Bronchial epithelial cell (primary cell): ENCODE measurements at regions not wholly inside any gene's neighbourhood (a gene's known extent, or its start where the extent isn't known, plus 50 kb on each side); places are given as distances from the start of the nearest gene placed in this dataset.

Experiments used
- DNase-seq: peaks from one replicate; pipeline ENCODE4 v3.0.0-alpha.2; 2010; ENCODE audit warnings: low read depth
- FAIRE-seq: peaks from 2 replicates; lab custom pipeline; 2011; peaks lifted over from hg19 to GRCh38; lab: Jason Lieb, UNC
- H3K27me3 ChIP-seq: 2 replicates; pipeline ENCODE4 v1.5.1; 2011; ENCODE audit warnings: low read length; ENCODE audit not compliant: control insufficient read depth, insufficient read depth
- H3K36me3 ChIP-seq: 2 replicates; pipeline ENCODE4 v1.5.1; 2011; ENCODE audit warnings: low read length; ENCODE audit not compliant: control insufficient read depth, insufficient read depth
- H3K4me3 ChIP-seq: 2 replicates; pipeline ENCODE4 v1.5.1; 2011; ENCODE audit warnings: mild to moderate bottlenecking, low read depth, low read length, control low read depth
- TF ChIP-seq, protein P1 (sequence below): IDR thresholded peaks from 2 replicates; pipeline ENCODE4 v1.5.1; 2011; ENCODE audit warnings: mild to moderate bottlenecking, moderate library complexity, low read length, control low read depth, inconsistent platforms; ENCODE audit not compliant: insufficient read depth, severe bottlenecking

DNA sequence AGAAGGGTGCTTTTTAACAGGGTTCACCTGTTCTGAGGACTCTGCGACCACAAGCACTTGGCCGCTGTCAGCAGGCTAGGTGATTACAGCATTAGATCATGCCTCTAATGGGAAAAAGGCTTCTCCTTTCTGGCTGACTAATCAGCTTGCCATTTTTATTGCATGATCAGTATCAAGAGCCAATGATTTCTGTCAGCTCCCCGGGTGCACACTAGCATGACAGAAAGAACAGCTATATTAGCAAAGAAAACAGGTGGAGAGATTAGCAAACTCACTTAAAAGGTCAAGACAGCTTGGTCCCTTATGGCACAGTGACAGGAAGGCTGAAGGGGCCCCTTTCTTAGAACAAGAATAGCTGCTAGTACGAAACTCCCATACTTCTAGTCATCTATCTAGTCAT lies 170.0 kb downstream of the SMIM20 start:
- Histone ChIP-seq H3K36me3 (no peaks in the 10 kb centered on the region), H3K27me3 (peaks cover 11% of the 10 kb centered on the region), H3K4me3 (no peak overlapping the region)
- FAIRE-seq (peak; percentile 13), DNase-seq (peak; percentile 91)
- TF ChIP-seq, protein P1, sequence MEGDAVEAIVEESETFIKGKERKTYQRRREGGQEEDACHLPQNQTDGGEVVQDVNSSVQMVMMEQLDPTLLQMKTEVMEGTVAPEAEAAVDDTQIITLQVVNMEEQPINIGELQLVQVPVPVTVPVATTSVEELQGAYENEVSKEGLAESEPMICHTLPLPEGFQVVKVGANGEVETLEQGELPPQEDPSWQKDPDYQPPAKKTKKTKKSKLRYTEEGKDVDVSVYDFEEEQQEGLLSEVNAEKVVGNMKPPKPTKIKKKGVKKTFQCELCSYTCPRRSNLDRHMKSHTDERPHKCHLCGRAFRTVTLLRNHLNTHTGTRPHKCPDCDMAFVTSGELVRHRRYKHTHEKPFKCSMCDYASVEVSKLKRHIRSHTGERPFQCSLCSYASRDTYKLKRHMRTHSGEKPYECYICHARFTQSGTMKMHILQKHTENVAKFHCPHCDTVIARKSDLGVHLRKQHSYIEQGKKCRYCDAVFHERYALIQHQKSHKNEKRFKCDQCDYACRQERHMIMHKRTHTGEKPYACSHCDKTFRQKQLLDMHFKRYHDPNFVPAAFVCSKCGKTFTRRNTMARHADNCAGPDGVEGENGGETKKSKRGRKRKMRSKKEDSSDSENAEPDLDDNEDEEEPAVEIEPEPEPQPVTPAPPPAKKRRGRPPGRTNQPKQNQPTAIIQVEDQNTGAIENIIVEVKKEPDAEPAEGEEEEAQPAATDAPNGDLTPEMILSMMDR: no peak

DNA sequence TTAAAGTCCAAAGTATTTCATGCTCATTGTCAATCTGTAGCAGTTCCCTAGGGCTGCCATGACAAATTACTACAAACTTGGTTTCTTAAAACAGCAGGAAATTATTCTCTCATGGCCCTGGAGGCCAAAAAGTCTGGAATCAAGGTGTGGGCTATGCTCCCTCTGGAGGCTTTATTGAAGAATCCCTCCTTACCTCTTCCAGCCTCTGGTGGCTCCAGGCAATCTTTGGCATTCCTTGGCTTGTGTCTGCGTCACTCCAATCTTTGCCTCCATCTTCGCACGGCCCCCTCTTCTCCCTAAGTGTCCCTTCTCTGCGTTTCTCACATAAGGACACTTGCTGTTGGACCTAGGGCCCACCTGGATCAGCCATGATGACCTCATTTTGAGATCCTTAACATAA lies 170.4 kb downstream of the SMIM20 start:
- TF ChIP-seq, protein P1: no peak
- Histone ChIP-seq H3K36me3 (no peaks in the 10 kb centered on the region), H3K4me3 (no peak overlapping the region), H3K27me3 (peaks cover 11% of the 10 kb centered on the region)
- no peak for DNase-seq
- FAIRE-seq: no peak

DNA sequence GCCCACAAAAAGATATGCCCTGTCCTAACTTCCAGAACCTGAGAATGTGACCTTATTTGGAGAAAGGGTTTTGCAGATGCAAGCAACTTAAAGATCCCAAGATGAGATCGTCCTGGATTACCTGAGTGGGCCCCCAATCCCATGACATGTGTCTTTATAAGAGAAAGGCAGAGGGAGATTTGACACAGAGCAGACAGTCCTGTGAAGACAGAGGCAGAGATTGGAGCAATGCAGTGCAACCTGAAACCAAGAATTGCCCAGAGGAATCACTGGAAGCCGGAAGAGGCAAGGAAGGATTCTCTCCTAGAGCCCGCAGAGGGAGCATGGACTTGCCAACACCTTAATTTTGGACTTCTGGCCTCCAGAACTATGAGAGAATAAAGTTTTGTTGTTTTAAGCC lies 171.5 kb downstream of the SMIM20 start:
- Histone ChIP-seq H3K36me3 (no peaks in the 10 kb centered on the region), H3K27me3 (peaks cover 11% of the 10 kb centered on the region), H3K4me3 (no peak overlapping the region)
- FAIRE-seq (no peak), DNase-seq (no peak)
- TF ChIP-seq, protein P1: no peak

DNA sequence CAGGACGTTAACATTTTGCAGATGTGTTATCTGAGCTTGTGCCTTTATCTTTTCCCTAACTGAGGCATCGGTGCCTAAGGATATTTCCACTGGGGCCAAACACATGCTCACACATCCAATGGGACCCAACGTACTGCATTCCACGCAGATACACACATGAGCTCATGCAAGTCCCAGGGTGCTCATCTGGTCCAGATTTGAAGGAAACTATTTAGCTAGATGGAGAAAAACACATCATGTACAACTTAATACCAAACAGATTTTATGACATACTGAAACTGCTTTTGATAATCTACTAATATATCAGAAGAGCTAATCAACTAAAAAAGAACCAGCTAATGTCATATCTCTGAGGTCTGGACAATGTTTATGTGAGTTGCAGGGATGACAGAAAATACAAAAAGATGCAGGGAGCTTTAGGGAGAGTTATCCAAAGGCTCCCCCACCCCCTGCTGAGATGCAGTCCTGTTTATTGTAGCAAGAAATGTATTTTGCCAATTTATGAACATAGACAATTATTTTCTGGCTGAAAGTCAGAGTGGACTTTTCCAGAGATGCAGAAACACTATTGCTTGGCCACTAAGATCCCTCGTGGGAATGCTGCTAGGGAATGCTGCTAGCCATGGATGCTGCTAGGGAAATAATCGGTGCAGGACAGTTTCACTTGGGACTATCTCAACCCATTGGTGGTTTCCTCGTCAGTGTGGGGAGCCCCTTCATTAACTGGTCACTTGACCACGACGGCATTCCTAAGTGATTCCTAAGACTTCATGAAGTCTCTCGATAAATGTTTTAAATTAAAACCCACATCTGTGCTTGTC lies 172.8 kb downstream of the SMIM20 start:
- peaks cover 11% of the 10 kb centered on the region for H3K27me3 ChIP-seq
- H3K36me3 ChIP-seq: no peaks in the 10 kb centered on the region
- FAIRE-seq (no peak), DNase-seq (no peak)
- no peak overlapping the region for H3K4me3 ChIP-seq
- TF ChIP-seq, protein P1: no peak

DNA sequence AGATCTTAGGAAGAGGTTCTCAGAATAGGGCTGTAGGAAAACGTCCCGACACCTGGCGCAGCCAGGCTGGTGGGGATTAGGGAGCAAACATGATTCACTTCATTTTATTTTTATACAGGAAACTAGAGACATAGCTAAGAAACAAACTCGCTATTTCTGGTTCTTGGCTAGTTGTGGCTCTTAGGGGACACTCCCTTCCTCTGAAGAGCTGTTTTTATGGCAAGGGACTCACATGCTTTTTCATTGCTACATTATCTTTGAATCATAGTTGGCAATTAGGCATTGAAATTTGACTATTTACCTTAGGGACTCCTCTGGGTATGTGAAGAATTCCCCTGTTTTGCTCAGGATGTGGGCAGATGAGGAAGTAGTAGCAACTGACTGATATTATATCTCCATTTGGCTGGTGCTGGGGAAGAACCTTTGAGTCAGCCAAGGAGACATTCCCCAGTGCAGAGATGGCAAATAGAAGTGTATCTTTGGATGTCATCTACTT lies 174.5 kb downstream of the SMIM20 start:
- DNase-seq: peak; percentile 95
- no peak overlapping the region for H3K4me3 ChIP-seq
- TF ChIP-seq, protein P1: no peak
- no peaks in the 10 kb centered on the region for H3K36me3 ChIP-seq
- FAIRE-seq: no peak
- H3K27me3 ChIP-seq: peaks cover 7% of the 10 kb centered on the region
